SK-N-SH treated with all-trans-retinoic acid at 6 μM for 48 hours (cell line): ENCODE measurements at regions not wholly inside any gene's neighbourhood (a gene's known extent, or its start where the extent isn't known, plus 50 kb on each side); places are given as distances from the start of the nearest gene placed in this dataset.

ENCODE experiments used
- CSRNP3 ChIP-seq: fragments of 250-450 bp; sonication (Bioruptor Pico); IDR thresholded peaks from 2 replicates; pipeline ENCODE4 v1.5.1; 2021; ENCODE audit warnings: mild to moderate bottlenecking, moderate library complexity
- ESRRG ChIP-seq: fragments of 250-450 bp; sonication (Bioruptor Pico); IDR thresholded peaks from 2 replicates; pipeline ENCODE4 v1.6.1; 2021; ENCODE audit warnings: mild to moderate bottlenecking
- PATZ1 ChIP-seq: fragments of 250-450 bp; sonication (Bioruptor Pico); IDR thresholded peaks from 2 replicates; pipeline ENCODE4 v1.8.0; 2020; ENCODE audit warnings: mild to moderate bottlenecking, moderate library complexity, borderline replicate concordance
- TCF4 ChIP-seq: fragments of 250-450 bp; sonication (Bioruptor Pico); IDR thresholded peaks from 2 replicates; pipeline ENCODE4 v1.8.0; 2021; ENCODE audit warnings: mild to moderate bottlenecking, moderate library complexity, borderline replicate concordance
- TOX ChIP-seq: fragments of 250-450 bp; sonication (Bioruptor Pico); IDR thresholded peaks from 2 replicates; pipeline ENCODE4 v1.8.0; 2021; ENCODE audit warnings: mild to moderate bottlenecking, moderate library complexity, borderline replicate concordance
- ZC3H10 ChIP-seq: fragments of 250-450 bp; sonication (Bioruptor Pico); IDR thresholded peaks from 2 replicates; pipeline ENCODE4 v1.5.1; 2021; ENCODE audit warnings: mild to moderate bottlenecking, moderate library complexity
- ZFP3 ChIP-seq: fragments of 250-450 bp; sonication (Bioruptor Pico); IDR thresholded peaks from 2 replicates; pipeline ENCODE4 v1.5.0; 2020; ENCODE audit warnings: mild to moderate bottlenecking, moderate library complexity
- ZFP30 ChIP-seq: fragments of 450-650 bp; formaldehyde crosslinking; IDR thresholded peaks from 2 replicates; pipeline ENCODE4 v1.5.0; 2022; ENCODE audit warnings: mild to moderate bottlenecking, moderate library complexity
- ZNF70 ChIP-seq: fragments of 450-650 bp; formaldehyde crosslinking; IDR thresholded peaks from 2 replicates; pipeline ENCODE4 v1.5.0; 2020; ENCODE audit warnings: mild to moderate bottlenecking, moderate library complexity
- ZNF8 ChIP-seq: fragments of 450-650 bp; formaldehyde crosslinking; IDR thresholded peaks from 2 replicates; pipeline ENCODE4 v1.5.0; 2020; ENCODE audit warnings: mild to moderate bottlenecking, moderate library complexity
- TF ChIP-seq, protein P1 (sequence below): fragments of 250-450 bp; sonication (Bioruptor Pico); IDR thresholded peaks from 2 replicates; pipeline ENCODE4 v1.5.1; 2020; ENCODE audit warnings: low read depth, mild to moderate bottlenecking, moderate library complexity
- TF ChIP-seq, protein P2 (sequence below): fragments of 250-450 bp; sonication (Bioruptor Pico); IDR thresholded peaks from 2 replicates; pipeline ENCODE4 v1.8.0; 2021; ENCODE audit warnings: low read depth, mild to moderate bottlenecking, moderate library complexity, borderline replicate concordance
- TF ChIP-seq, protein P3 (sequence below): fragments of 250-450 bp; sonication (Bioruptor Pico); IDR thresholded peaks from 2 replicates; pipeline ENCODE4 v1.5.0; 2020; ENCODE audit warnings: mild to moderate bottlenecking, moderate library complexity

- no peak for TF ChIP-seq PATZ1 (CRISPR knock-in tag)
- no peak for TF ChIP-seq CSRNP3 (CRISPR knock-in tag)
- TF ChIP-seq ZFP3 (CRISPR knock-in tag) = no peak
- no peak for TF ChIP-seq ZNF70 (CRISPR knock-in tag)
- TF ChIP-seq TOX = no peak
- no peak for TF ChIP-seq ZNF8 (CRISPR knock-in tag)
- TF ChIP-seq, protein P1, sequence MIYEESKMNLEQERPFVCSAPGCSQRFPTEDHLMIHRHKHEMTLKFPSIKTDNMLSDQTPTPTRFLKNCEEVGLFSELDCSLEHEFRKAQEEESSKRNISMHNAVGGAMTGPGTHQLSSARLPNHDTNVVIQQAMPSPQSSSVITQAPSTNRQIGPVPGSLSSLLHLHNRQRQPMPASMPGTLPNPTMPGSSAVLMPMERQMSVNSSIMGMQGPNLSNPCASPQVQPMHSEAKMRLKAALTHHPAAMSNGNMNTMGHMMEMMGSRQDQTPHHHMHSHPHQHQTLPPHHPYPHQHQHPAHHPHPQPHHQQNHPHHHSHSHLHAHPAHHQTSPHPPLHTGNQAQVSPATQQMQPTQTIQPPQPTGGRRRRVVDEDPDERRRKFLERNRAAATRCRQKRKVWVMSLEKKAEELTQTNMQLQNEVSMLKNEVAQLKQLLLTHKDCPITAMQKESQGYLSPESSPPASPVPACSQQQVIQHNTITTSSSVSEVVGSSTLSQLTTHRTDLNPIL (CRISPR knock-in tag) = no peak
- TF ChIP-seq, protein P2, sequence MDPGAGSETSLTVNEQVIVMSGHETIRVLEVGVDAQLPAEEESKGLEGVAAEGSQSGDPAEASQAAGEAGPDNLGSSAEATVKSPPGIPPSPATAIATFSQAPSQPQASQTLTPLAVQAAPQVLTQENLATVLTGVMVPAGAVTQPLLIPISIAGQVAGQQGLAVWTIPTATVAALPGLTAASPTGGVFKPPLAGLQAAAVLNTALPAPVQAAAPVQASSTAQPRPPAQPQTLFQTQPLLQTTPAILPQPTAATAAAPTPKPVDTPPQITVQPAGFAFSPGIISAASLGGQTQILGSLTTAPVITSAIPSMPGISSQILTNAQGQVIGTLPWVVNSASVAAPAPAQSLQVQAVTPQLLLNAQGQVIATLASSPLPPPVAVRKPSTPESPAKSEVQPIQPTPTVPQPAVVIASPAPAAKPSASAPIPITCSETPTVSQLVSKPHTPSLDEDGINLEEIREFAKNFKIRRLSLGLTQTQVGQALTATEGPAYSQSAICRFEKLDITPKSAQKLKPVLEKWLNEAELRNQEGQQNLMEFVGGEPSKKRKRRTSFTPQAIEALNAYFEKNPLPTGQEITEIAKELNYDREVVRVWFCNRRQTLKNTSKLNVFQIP = no peak
- TF ChIP-seq ZC3H10 (CRISPR knock-in tag) = no peak
- no peak for TF ChIP-seq ZFP30
- TF ChIP-seq, protein P3, sequence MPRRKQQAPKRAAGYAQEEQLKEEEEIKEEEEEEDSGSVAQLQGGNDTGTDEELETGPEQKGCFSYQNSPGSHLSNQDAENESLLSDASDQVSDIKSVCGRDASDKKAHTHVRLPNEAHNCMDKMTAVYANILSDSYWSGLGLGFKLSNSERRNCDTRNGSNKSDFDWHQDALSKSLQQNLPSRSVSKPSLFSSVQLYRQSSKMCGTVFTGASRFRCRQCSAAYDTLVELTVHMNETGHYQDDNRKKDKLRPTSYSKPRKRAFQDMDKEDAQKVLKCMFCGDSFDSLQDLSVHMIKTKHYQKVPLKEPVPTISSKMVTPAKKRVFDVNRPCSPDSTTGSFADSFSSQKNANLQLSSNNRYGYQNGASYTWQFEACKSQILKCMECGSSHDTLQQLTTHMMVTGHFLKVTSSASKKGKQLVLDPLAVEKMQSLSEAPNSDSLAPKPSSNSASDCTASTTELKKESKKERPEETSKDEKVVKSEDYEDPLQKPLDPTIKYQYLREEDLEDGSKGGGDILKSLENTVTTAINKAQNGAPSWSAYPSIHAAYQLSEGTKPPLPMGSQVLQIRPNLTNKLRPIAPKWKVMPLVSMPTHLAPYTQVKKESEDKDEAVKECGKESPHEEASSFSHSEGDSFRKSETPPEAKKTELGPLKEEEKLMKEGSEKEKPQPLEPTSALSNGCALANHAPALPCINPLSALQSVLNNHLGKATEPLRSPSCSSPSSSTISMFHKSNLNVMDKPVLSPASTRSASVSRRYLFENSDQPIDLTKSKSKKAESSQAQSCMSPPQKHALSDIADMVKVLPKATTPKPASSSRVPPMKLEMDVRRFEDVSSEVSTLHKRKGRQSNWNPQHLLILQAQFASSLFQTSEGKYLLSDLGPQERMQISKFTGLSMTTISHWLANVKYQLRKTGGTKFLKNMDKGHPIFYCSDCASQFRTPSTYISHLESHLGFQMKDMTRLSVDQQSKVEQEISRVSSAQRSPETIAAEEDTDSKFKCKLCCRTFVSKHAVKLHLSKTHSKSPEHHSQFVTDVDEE = no peak
- TF ChIP-seq ESRRG (CRISPR knock-in tag) = no peak
- no peak for TF ChIP-seq TCF4
Measured at GRCh38 chr9:19648672-19649071, 140.2 kb downstream of the SLC24A2 start.
